ENCODE measurements at regions not wholly inside any gene's neighbourhood (a gene's known extent, or its start where the extent isn't known, plus 50 kb on each side); places are given as distances from the start of the nearest gene placed in this dataset.

DNA sequence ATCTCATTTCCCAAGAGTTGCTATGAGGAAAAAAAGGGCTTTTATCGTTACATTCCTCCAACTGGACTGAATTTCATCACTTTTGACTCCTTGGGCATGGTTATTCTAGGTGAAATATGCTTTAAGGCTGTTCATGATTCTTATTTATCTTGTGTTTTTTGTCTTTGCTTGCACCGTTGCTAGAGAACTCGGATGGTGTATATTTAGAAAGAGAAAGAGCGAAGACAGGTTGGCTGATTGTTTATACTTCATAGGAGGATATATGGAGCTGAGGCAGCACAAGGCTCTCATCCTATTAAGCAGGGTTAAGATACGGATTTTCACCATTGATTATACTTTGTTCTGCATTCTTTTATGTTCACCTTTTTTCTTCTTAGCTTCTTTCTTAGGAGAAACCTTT, 94.9 kb upstream of the GEMIN8 start:
- TF ChIP-seq, protein P1, sequence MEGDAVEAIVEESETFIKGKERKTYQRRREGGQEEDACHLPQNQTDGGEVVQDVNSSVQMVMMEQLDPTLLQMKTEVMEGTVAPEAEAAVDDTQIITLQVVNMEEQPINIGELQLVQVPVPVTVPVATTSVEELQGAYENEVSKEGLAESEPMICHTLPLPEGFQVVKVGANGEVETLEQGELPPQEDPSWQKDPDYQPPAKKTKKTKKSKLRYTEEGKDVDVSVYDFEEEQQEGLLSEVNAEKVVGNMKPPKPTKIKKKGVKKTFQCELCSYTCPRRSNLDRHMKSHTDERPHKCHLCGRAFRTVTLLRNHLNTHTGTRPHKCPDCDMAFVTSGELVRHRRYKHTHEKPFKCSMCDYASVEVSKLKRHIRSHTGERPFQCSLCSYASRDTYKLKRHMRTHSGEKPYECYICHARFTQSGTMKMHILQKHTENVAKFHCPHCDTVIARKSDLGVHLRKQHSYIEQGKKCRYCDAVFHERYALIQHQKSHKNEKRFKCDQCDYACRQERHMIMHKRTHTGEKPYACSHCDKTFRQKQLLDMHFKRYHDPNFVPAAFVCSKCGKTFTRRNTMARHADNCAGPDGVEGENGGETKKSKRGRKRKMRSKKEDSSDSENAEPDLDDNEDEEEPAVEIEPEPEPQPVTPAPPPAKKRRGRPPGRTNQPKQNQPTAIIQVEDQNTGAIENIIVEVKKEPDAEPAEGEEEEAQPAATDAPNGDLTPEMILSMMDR (conservative IDR thresholded peaks at IDR 0.05; ENCODE audit: low read depth, low read length) = no peak
- no peak for TF ChIP-seq CEBPB (IDR thresholded peaks at IDR 0.05; ENCODE audit: low read depth, low read length)
- no peak for TF ChIP-seq SMC3 (IDR thresholded peaks at IDR 0.05; ENCODE audit: low read depth, low read length)
- TF ChIP-seq, protein P2, sequence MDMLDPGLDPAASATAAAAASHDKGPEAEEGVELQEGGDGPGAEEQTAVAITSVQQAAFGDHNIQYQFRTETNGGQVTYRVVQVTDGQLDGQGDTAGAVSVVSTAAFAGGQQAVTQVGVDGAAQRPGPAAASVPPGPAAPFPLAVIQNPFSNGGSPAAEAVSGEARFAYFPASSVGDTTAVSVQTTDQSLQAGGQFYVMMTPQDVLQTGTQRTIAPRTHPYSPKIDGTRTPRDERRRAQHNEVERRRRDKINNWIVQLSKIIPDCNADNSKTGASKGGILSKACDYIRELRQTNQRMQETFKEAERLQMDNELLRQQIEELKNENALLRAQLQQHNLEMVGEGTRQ (IDR thresholded peaks at IDR 0.05; ENCODE audit: low read depth, low read length) = no peak
- TF ChIP-seq POLR2A (IDR thresholded peaks at IDR 0.05; ENCODE audit: low read depth, low read length) = no peak
- no peak for TF ChIP-seq RAD21 (IDR thresholded peaks at IDR 0.05; ENCODE audit: low read length)
- no peak for TF ChIP-seq MAZ (IDR thresholded peaks at IDR 0.05; ENCODE audit: borderline replicate concordance, low read depth, low read length)
- TF ChIP-seq MXI1 (IDR thresholded peaks at IDR 0.05; ENCODE audit: borderline replicate concordance, low read depth, low read length) = no peak
- TF ChIP-seq RFX5 (IDR thresholded peaks at IDR 0.05; ENCODE audit: low read depth, low read length) = no peak
- no peak for TF ChIP-seq CHD1 (IDR thresholded peaks at IDR 0.05; ENCODE audit: low read depth, low read length)
- no peak for TF ChIP-seq MAFK (IDR thresholded peaks at IDR 0.05; ENCODE audit: low read depth, low read length)
- TF ChIP-seq, protein P3, sequence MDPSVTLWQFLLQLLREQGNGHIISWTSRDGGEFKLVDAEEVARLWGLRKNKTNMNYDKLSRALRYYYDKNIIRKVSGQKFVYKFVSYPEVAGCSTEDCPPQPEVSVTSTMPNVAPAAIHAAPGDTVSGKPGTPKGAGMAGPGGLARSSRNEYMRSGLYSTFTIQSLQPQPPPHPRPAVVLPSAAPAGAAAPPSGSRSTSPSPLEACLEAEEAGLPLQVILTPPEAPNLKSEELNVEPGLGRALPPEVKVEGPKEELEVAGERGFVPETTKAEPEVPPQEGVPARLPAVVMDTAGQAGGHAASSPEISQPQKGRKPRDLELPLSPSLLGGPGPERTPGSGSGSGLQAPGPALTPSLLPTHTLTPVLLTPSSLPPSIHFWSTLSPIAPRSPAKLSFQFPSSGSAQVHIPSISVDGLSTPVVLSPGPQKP (IDR thresholded peaks at IDR 0.05; ENCODE audit: borderline replicate concordance, low read depth, low read length) = no peak
